DMS 273 (cell line): ENCODE measurements at regions not wholly inside any gene's neighbourhood (a gene's known extent, or its start where the extent isn't known, plus 50 kb on each side); places are given as distances from the start of the nearest gene placed in this dataset.

ENCODE experiments used
- DNase-seq: peaks from one replicate; lab custom pipeline; 2025; ENCODE audit not compliant: unreplicated experiment; lab: John Stamatoyannopoulos, UW

GRCh38 chr20:50311308-50312001, 120.8 kb downstream of the CEBPB start:
- DNase-seq: no peak

- no peak for DNase-seq
These were observed 121.5 kb downstream of the CEBPB start for GRCh38 chr20:50312002-50312681.

DNA sequence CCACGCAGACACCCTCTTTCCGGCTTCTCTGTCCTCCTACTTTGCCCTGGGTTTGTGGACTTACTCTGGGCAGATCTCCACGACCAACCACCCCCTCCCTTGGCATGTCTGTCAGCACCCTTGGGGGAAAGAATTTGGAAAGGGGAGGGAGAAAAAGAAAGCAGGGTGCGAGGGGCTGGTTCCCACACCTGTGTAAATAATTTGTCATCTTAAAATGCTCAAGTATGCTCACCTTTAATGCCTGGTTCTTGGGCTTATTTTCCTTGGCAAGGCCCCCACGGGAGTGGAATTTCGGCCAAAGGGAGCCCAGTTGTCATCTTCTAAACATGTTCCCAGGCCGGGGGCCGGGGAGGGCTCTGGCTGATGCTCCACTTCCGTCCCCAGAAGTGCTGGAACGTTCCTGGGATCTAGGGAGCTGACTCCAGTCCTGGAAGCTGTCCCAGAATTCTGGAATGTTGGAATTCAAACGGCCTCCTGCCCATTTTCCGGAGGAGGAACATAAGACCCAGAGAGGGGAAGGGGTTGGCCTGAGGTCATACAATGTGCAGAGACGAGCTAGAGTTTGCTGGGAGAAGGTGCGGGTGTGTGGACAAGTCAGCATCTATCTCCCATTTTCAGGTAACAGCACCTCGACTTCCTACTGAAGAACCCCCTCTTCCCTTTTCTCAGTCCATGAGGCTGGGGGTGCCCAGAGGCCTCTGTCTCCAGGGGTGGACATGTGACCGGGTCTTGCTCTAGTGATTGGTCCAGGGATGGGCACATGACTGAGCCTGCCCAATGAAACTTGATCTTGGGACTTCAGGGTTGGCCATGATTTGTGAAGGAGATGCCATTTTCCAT, 122.3 kb downstream of the CEBPB start:
- DNase-seq: no peak

GRCh38 chr20:50313522-50313820, 122.8 kb downstream of the CEBPB start:
- no peak for DNase-seq

GRCh38 chr20:50313827-50314677, 123.4 kb downstream of the CEBPB start:
- no peak for DNase-seq

DNA sequence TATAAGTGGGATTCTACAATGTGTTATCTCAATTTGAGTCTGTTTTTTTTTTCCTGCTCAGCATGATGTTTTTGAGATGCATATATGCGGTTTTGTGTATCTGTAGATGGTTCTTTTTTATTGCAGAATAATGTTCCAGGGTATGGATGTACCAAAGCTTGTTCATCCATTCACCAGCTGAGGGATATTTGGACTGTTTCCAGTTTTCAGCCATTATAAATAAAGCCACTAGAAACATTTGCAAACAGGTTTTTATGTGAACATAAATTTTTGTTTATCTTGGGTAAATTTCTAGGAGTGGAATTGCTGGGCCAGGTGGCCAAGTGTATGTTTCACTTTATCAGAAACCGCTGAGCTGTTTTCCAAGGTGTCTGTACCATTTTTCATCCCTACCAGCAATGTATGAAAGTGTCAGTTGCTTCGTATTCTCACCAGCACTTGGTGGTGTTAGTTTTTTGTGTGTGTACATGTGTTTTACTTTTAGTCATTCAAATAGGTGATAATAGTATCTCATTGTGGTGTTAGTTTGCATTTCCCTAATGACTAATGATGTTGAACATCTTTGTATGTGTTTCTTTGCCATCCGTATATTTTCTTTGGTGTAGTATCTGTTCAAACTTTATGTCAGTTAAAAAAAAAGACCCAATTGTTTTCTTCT, 124.2 kb downstream of the CEBPB start:
- DNase-seq: no peak

- DNase-seq: no peak
These were observed 125.2 kb downstream of the CEBPB start for GRCh38 chr20:50315586-50316551.

GRCh38 chr20:50317116-50317515, 126.5 kb downstream of the CEBPB start:
- no peak for DNase-seq

DNA sequence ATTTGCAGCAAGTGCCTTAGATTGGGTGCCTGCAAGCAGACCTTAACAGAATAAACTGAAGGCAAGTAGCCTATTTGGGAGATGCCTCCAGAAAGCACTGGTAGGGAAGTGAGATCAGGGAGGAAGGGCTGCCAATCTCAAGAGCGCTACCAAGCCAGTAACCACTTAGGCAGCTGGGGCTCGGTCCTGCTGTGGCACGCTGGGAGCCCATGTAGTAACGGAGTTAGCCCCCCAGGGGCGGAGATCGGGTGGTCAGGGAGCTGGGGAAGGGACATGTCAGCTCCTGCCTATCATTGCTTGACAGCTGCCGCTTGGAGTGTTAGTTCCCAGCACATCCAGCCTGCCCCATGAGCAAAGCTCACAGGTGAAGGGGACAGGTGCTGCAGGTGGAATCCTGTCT, 127.0 kb downstream of the CEBPB start:
- peak; percentile 37 for DNase-seq

GRCh38 chr20:50318710-50319109, 128.1 kb downstream of the CEBPB start:
- no peak for DNase-seq

DNA sequence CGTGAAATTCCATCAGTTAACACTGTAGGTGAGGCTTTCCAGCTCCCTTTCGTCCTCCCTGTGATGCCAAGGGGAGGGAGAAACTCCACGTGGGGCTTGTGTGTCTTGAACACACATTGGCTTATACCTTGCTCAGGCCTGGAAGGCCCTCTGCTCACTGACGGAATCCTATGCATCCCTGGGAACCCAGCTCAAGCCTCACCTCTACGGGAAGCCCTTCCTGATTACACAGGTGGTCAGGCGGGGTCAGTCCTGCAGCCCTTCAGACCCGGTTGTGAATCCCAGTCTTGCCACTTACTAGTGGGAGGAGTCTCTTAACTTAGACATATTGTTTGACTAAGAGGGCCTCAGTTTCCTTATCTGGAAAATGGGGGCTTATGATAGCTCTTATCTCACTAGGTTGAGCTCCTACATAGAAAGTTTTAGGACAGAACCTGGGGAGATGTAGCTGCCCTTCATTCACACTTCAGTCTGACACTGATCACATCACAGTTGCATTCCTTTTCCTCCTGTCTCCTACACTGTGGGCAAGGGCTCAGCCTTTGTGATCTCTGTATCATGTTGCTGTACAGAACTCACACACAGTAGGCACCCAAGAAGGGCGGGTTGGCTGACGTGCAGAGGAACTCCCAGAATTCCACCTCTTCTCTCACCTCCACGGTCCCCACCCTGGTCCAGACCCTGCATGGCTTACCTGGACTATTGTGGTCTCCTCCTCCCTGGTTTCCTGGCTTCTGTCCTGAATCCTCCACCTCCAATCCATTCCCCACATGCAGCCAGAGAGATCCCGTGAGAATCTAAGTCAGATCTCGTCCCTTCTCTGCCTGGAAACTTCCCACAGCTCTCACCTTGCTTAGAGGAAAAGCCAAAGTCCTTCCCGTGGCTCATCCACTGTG, 129.6 kb downstream of the CEBPB start:
- no peak for DNase-seq

DNA sequence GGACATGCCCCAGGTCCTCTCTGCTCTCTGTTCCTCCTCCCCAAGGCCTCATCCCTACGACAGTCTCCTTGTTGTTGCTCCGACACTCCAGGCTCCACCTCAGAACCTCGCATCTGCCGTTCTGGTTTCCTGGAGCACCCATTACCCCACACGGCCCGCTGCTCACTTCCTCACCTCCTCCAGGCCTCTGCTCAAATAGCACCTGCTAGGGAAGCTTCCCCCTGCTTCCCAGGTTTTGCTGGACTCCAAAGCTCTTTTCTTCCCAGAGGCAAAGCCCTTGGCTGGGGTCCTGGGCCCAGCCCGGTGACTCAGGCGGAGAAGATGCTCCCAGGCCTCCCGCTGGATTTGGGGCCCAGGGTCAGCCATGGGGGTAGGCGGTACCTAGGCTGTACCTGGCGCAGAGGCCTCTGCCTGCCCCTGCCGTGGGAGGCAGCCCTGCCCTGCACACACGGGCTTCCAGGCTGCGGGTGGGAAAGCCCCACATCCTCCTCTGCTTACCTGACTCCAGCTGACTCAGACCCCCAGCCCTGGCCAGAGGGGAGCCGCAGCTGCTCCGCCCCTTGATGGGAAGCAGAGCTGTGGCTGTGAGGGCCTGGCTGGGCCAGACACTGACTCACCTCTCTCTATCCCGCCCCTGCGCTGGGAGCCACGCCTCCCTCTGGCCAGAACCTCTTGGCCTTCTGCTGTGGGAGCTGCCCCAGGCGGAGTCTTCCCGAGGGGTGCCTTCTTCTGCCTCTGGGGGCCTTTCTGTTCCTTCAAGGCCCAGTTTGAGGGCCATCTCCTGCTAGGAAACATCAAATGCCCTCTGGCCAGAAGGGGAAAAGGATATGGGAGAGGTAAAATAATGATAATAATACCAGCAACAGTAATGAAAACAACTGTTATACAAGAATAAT, 130.5 kb downstream of the CEBPB start:
- peak; percentile 42 for DNase-seq

DNA sequence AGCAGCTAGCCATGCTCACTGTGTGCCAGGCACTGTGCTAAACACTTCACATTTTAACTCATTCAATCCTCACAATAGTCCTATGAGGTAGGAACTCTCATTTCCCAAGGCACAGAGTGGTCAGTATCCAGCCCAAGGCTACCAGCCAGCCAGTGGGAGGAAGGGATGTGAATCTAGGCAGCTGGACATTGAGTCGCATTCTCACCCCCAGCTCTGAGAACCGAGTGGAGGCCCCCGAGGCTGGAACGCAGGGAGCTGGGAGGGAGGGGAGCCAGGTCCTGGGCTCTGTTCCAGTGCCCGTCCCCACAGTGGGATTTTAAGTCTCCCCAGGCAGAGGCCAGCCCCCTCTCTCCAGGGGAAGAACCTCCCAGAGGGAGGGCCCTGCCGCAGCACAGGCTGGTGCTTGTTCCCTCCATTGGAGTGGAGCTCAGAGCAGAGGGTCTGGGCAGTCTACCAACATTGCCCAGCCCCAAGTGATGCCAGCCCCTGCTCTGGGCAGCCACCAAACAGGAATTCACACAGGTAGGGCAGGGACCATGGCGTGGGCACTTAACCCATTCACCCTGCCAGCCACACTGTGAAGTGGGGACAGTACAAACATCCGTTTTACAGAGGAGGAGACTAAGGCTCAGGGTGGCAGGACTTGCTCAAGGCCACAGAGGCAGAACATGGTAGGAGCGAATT, 131.3 kb downstream of the CEBPB start:
- DNase-seq: no peak

GRCh38 chr20:50322703-50323131, 132.1 kb downstream of the CEBPB start:
- no peak for DNase-seq

GRCh38 chr20:50323209-50323608, 132.6 kb downstream of the CEBPB start:
- DNase-seq: no peak

GRCh38 chr20:50323777-50324775, 133.4 kb downstream of the CEBPB start:
- DNase-seq: no peak
